Sigmoid colon (tissue), 4 donors: ENCODE measurements at regions not wholly inside any gene's neighbourhood (a gene's known extent, or its start where the extent isn't known, plus 50 kb on each side); places are given as distances from the start of the nearest gene placed in this dataset.

ENCODE experiments used
- CTCF ChIP-seq, 4 experiments: fragments of 450-650 bp in 3 of 4; fragments of 200-600 bp in 1 of 4; IDR thresholded peaks; one replicate each; pipeline ENCODE4 v1.5.1; 2016 to 2019; ENCODE audit warnings: antibody characterized with exemption in 4 of 4, mild to moderate bottlenecking in 3 of 4, moderate library complexity in 2 of 4
- POLR2AphosphoS5 ChIP-seq, 4 donors: sonication (generic); formaldehyde crosslinking; IDR thresholded peaks; one replicate each; pipeline ENCODE4 v1.6.1; 2017; ENCODE audit warnings: antibody characterized with exemption in 4 of 4

GRCh38 chrX:40167850-40168479 is 70.2 kb upstream of the BCOR start:
- TF ChIP-seq POLR2AphosphoS5 (IDR thresholded peaks at IDR 0.05) (peak; percentile 35 to 68 (median 46)), CTCF (IDR thresholded peaks at IDR 0.05) (no peak)
